ENCODE measurements at regions not wholly inside any gene's neighbourhood (a gene's known extent, or its start where the extent isn't known, plus 50 kb on each side); places are given as distances from the start of the nearest gene placed in this dataset.

GRCh38 chr3:35894735-35895134, 255.4 kb downstream of the ARPP21 start (continued):
- TF ChIP-seq ZNF70 (CRISPR knock-in tag; IDR thresholded peaks at IDR 0.05) (no peak), ISL1 (CRISPR knock-in tag; IDR thresholded peaks at IDR 0.05) (no peak), ZFP3 (CRISPR knock-in tag; IDR thresholded peaks at IDR 0.05) (no peak), PATZ1 (CRISPR knock-in tag; IDR thresholded peaks at IDR 0.05; ENCODE audit: borderline replicate concordance) (no peak), ESRRG (CRISPR knock-in tag; IDR thresholded peaks at IDR 0.05) (no peak)

- no peak for TF ChIP-seq ZFP30 (CRISPR knock-in tag; IDR thresholded peaks at IDR 0.05)
- TF ChIP-seq TSHZ2 (CRISPR knock-in tag; IDR thresholded peaks at IDR 0.05) = peak; percentile 75; the same call in 1 of the 2 replicates
- TF ChIP-seq TCF4 (CRISPR knock-in tag; IDR thresholded peaks at IDR 0.05; ENCODE audit: borderline replicate concordance) = peak; percentile 57; the same call in 1 of the 2 replicates
- TF ChIP-seq CSRNP3 (CRISPR knock-in tag; IDR thresholded peaks at IDR 0.05) = no peak
- TF ChIP-seq GLIS3 (CRISPR knock-in tag; IDR thresholded peaks at IDR 0.05) = no peak
- TF ChIP-seq POU6F1 (CRISPR knock-in tag; IDR thresholded peaks at IDR 0.05; ENCODE audit: borderline replicate concordance, low read depth) = no peak
- no peak for ATAC-seq
Observed at GRCh38 chr3:35899245-35899644, 259.9 kb downstream of the ARPP21 start.

- TF ChIP-seq ZFP30 (CRISPR knock-in tag; IDR thresholded peaks at IDR 0.05) (no peak), ZNF70 (CRISPR knock-in tag; IDR thresholded peaks at IDR 0.05) (no peak), ZC3H10 (CRISPR knock-in tag; IDR thresholded peaks at IDR 0.05) (no peak), ISL1 (CRISPR knock-in tag; IDR thresholded peaks at IDR 0.05) (no peak)
- no peak for ATAC-seq
Observed at GRCh38 chr3:35900079-35900478, 260.8 kb downstream of the ARPP21 start.

GRCh38 chr3:35908366-35909232, 269.3 kb downstream of the ARPP21 start:
- peak; percentile 88 for ATAC-seq

More at GRCh38 chr3:35908366-35909232, 269.3 kb downstream of the ARPP21 start:
- TF ChIP-seq ZNF8 (CRISPR knock-in tag; IDR thresholded peaks at IDR 0.05) (no peak), PATZ1 (CRISPR knock-in tag; IDR thresholded peaks at IDR 0.05; ENCODE audit: borderline replicate concordance) (no peak), ZFP30 (CRISPR knock-in tag; IDR thresholded peaks at IDR 0.05) (no peak), TCF4 (CRISPR knock-in tag; IDR thresholded peaks at IDR 0.05; ENCODE audit: borderline replicate concordance) (no peak), ISL1 (CRISPR knock-in tag; IDR thresholded peaks at IDR 0.05) (no peak), CREB5 (CRISPR knock-in tag; IDR thresholded peaks at IDR 0.05; ENCODE audit: low read depth) (no peak), ZFP3 (CRISPR knock-in tag; IDR thresholded peaks at IDR 0.05) (no peak), ZNF565 (CRISPR knock-in tag; conservative IDR thresholded peaks at IDR 0.05; ENCODE audit: low read depth) (no peak), BACH2 (CRISPR knock-in tag; IDR thresholded peaks at IDR 0.05; ENCODE audit: borderline replicate concordance) (no peak), RARB (CRISPR knock-in tag; IDR thresholded peaks at IDR 0.05) (no peak), ZNF70 (CRISPR knock-in tag; IDR thresholded peaks at IDR 0.05) (no peak)
